HG02870 (cell line): ENCODE measurements at regions not wholly inside any gene's neighbourhood (a gene's known extent, or its start where the extent isn't known, plus 50 kb on each side); places are given as distances from the start of the nearest gene placed in this dataset.

Experiments used
- ATAC-seq: cut with Tn5 transposase; IDR thresholded peaks from one replicate; pipeline ENCODE4 v1.9.1; 2021; ENCODE audit warnings: mild to moderate bottlenecking, moderate library complexity; ENCODE audit not compliant: unreplicated experiment

- no peak for ATAC-seq
Measured at GRCh38 chr1:208628022-208628914, 384.1 kb upstream of the PLXNA2 start.

GRCh38 chr1:208631092-208631491 is 386.9 kb upstream of the PLXNA2 start:
- no peak for ATAC-seq

GRCh38 chr1:208631506-208631905 is 387.3 kb upstream of the PLXNA2 start:
- ATAC-seq = no peak

- ATAC-seq = no peak
Measured at GRCh38 chr1:208634346-208635140, 390.4 kb upstream of the PLXNA2 start.

GRCh38 chr1:208637181-208637580 is 393.0 kb upstream of the PLXNA2 start:
- no peak for ATAC-seq

DNA sequence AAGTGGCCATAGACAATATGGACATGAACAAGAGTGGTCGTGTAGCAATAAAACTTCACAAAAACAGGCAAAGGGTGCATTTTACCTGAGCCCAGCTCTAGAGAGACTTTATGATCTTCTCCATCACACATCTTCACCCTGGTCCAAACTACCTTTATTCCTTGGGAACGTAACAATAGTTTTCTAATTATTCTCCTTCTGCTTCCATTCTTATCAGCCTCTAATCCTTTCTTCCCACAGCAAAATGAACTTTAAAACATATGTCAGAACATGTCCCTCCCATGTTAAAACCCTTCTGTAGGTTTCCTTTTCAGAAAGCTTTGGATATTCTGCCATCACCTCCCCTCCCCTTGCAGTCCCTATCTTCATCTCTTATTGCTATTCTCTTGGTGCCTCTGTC is 395.2 kb upstream of the PLXNA2 start:
- no peak for ATAC-seq

DNA sequence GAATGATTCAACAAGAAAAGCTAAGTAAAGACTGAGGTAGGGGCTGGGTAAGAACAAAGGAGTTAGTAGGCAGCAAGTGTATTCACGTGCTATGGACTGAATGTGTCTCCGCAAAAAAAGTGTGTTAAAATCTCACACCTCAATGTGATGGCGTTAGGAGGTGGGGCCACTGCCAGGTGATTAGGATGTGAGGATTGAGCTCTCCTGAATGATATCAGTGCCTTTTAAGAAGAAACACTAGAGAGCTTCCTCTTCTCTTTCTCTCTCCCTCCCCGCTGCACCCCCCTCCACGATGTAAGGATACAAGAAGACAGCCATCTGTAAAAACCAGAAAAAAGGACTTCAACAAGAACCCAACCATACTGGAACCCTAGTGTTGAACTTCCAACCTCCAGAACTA is 396.1 kb upstream of the PLXNA2 start:
- no peak for ATAC-seq

DNA sequence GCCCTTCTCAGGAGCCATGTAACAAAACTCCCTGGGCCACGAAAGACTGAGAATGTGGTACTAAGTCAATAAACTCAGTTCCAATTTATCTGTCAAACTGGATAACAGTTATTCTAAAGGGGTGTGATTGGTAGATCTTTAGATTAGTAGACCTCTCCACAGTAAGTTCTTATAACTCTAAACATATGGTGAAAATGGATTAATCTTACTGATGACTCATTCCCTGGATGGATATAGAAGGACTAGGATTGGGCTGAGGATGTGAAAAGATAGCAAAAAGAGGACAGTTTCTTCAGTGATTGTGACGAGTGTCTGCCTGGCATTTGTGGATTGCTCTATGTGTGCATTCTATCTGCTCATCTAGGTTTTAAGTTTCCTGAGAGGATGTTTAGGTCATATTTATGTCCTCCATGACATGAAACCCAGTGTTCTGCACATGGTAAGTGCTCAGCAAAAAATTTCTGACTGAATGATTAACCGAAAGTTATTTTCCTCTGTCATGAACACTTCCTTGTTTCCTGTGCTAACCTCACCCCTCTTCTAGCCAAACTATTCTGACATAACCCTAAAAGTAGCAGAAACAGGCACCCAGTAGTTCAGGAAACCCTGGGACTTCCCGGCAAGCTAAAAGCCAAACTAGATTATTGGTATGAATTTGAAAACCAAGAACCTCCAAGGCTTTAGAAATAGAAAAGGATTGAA is 397.5 kb upstream of the PLXNA2 start:
- peak; percentile 50 for ATAC-seq

GRCh38 chr1:208643005-208643597 is 398.9 kb upstream of the PLXNA2 start:
- no peak for ATAC-seq

DNA sequence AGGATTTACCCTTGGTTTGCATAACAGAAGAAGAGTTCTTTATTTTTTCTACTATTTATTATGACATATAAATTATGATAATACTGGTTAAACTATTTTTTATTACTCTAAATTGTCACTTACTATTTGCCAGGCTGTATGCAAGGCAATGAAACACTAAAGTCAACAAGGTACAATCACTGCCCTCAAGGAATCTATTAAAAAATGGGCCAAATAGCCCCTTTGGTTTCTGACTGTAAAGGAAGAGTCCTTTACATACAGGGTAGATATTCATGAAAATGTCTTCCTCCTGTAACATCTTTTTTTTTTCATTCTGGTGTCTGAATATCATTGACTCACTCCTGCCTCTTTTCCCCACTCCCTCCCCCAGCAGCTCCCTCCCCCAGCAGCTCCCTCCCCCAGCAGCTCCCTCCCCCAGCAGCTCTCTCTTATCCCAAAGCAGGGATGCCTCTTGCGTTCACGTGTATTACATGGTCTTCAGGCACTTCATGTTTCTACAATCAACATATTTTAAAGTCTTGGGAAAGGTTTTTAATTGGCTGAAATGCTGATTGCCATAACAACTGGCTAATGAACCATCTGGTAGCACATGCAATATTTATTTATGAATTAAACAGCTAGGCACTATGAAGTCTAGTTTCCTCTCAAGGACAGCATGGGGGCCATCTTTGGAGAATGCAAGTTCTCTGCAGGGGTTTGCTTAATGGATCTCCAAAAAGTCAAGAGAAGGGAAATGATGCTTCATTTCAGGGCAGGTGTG is 400.4 kb upstream of the PLXNA2 start:
- ATAC-seq = no peak

- no peak for ATAC-seq
Measured at GRCh38 chr1:208646431-208646830, 402.2 kb upstream of the PLXNA2 start.

GRCh38 chr1:208648146-208648545 is 404.0 kb upstream of the PLXNA2 start:
- ATAC-seq = no peak

- peak; percentile 80 for ATAC-seq
Measured at GRCh38 chr1:208652296-208653160, 408.3 kb upstream of the PLXNA2 start.

DNA sequence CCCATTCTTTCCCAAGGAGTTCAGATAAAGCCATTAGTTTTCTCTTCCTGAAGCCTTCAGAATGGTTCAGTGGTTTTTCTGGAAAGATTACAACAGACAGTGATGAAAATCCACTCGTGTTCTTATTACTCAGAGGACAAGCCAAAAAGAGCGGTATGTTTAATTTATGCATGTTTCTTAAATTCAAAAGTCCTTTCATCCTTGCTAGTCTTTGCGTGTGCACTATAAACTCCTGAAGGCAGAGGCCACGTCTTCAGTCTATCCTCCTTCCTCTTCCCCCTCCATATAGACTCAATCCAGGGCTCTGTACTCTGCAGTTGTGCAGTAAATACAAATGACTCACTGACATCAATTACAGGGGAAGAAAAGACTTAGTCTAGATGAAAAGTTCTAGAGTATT is 409.2 kb upstream of the PLXNA2 start:
- no peak for ATAC-seq

GRCh38 chr1:208654241-208654640 is 410.1 kb upstream of the PLXNA2 start:
- no peak for ATAC-seq

- no peak for ATAC-seq
Measured at GRCh38 chr1:208665936-208666335, 421.8 kb upstream of the PLXNA2 start.

DNA sequence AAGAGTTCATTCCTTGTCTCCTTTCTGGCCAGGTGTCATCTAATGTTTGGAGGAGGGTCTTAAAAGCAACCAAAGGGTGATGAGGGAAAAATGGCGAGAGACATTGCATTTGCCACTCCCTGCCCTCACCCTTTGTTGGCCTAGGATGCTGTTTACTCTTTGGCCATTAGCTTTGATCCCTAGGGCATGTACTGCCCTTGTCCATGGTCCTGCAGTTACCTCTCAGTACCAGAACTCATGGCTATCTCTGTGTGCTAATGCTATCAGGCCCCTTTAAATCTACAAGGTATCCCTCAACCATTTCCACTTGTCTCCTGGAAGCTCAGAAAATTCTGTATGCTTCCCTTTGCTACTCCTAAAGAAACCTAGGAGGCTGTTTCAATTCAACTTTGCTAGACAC is 424.8 kb upstream of the PLXNA2 start:
- no peak for ATAC-seq

DNA sequence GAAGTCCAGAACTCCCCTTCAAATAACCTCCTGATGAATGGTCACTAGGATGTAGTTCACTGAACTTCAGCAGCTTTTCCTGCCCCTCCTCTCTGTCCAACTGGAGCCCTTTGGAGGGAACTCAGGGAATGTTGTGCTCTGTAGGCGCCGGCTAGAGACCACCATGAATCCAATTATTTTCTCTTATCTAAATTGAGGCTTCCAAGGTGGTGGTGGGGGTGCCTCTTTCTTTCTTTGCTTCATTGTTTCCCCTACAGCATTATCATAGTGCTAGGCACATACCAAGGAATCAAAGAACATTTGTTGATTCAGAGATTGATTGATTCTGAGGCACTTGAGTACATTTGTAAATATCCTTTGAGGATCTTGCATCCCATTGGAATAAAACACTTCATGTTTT is 426.6 kb upstream of the PLXNA2 start:
- no peak for ATAC-seq

DNA sequence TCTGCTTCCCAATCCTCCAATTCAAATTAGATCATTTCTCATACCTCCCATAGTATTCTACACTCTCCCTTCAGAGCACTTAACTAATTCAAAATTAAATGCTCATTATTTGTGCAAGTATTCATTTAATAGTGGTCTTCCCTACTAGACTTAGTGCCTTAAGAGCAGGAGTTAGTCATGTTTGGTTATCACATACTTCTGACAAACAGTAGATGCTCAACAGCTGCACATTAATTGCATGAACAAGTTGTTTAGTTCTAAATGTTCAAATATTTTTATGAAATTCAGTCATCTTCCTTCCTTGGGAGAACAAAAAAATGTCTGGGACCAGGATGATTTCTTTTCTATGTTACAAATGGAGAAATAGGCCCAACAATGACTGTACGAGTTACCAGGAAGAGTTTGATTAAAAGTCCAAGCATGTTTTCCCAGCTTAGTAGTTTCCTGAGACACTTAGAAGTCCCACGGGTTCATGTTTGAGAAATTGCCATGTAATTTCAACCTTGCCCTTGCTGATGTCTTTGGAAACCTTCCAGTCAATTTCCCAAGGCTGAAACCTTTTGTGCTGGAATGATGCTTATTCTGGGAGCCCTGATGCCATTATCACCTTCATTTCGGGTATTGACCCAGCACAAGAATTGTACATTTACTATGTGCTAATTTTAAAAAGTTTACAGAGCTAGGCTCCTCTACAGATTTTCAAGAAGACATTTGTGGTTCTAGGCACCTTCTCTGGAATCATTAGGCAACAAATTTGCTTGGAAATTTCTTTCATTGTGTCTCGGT is 437.9 kb upstream of the PLXNA2 start:
- ATAC-seq = no peak
